Epithelial cell of esophagus (primary cell): ENCODE measurements at regions not wholly inside any gene's neighbourhood (a gene's known extent, or its start where the extent isn't known, plus 50 kb on each side); places are given as distances from the start of the nearest gene placed in this dataset.

Experiments
- DNase-seq: peaks from one replicate; pipeline ENCODE4 v3.0.0; 2010; ENCODE audit warnings: low read depth
- H3K4me3 ChIP-seq: 2 replicates; pipeline ENCODE4 v1.5.1; 2011; ENCODE audit warnings: mild to moderate bottlenecking, low read length, control low read depth
- TF ChIP-seq, protein P1 (sequence below): IDR thresholded peaks from 2 replicates; pipeline ENCODE4 v1.5.1; 2011; ENCODE audit warnings: low read depth, mild to moderate bottlenecking, low read length, control low read depth, inconsistent platforms; ENCODE audit not compliant: insufficient read depth; ENCODE audit errors: missing control alignments

DNA sequence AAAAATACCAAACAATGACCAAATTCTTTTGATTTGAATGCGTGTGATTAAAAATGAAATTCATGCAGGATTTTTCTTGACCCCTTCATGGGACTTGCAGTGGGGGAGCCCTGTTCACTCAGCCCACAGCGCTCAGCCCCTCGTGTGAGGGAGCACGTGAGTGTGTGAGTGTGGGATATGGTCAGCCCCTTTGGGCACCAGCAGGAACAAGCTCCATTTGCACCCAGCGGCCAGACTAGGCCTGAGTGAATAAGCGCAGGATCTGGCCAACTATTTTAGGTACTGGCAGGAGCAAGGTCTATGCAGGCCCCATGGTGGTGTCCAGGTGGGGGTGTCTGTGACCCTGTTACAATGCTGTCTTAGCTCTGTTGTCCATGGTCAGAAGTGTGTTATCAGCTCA, 1631.2 kb downstream of the BRINP3 start:
- DNase-seq: no peak
- TF ChIP-seq, protein P1, sequence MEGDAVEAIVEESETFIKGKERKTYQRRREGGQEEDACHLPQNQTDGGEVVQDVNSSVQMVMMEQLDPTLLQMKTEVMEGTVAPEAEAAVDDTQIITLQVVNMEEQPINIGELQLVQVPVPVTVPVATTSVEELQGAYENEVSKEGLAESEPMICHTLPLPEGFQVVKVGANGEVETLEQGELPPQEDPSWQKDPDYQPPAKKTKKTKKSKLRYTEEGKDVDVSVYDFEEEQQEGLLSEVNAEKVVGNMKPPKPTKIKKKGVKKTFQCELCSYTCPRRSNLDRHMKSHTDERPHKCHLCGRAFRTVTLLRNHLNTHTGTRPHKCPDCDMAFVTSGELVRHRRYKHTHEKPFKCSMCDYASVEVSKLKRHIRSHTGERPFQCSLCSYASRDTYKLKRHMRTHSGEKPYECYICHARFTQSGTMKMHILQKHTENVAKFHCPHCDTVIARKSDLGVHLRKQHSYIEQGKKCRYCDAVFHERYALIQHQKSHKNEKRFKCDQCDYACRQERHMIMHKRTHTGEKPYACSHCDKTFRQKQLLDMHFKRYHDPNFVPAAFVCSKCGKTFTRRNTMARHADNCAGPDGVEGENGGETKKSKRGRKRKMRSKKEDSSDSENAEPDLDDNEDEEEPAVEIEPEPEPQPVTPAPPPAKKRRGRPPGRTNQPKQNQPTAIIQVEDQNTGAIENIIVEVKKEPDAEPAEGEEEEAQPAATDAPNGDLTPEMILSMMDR: no peak
- H3K4me3 ChIP-seq: no peak overlapping the region

DNA sequence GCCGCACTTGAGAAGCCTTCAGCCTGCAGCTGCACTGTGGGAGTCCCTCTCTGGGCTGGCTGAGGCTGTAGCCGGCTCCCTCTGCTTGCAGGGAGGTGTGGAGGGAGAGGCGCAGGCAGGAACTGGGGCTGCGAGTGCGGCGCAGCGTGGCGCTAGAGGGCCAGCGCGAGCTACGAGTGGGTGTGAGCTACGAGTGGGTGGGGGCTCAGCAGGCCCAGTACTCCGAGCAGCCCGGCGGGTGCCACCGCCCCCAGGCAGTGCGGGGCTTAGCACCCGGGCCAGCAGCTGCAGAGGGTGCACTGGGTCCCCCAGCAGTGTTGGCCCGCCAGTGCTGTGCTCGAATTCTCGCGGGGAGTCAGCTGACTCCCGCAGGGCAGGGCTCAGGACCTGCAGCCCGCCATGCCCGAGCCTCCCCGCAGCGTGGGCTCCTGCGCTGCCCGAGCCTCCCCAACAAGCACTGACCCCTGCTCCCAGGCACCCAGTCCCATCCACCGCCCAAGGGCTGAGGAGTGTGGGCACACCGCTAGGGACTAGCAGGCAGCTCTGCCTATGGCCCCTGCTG, 1620.1 kb downstream of the BRINP3 start:
- no peak overlapping the region for H3K4me3 ChIP-seq
- no peak for DNase-seq
- TF ChIP-seq, protein P1: no peak

DNA sequence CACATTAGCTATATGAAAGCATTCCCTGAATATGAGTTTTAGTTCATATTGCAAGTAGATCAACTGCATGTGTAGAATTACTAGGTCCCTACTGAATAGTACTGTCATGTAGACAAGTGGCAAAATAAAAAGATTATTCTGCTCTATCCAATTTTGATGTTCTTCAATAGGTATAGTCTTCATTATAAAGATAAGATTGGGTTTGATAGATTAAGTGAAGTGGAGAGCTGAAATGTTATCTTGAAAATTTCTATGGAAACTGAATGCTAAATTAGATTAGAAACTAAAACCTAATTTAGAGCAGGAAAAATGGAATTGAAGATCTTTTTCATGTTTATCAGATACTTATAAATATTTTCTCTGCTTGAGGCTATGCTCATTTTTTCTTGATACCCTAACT, 1610.0 kb downstream of the BRINP3 start:
- TF ChIP-seq, protein P1: no peak
- H3K4me3 ChIP-seq: no peak overlapping the region
- DNase-seq: no peak

DNA sequence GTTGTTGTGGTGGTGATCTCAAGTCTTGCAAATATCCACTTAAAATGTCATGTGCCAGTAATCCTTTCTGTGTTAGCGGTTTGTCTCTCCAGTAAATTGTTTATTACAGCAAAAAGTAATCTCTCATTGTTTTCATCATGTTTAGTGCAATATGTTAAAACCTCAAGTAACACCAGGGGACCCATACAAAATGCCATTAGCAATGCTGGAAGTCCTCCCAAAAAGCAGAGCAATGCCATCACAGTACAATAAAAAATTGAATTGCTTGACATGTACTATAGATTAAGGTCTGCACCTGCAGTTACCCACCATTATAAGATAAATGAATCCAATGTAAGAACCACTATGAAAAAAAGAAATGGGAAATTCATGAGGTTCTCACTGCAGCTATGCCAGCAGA, 1606.5 kb downstream of the BRINP3 start:
- no peak for DNase-seq
- no peak overlapping the region for H3K4me3 ChIP-seq
- TF ChIP-seq, protein P1: no peak

DNA sequence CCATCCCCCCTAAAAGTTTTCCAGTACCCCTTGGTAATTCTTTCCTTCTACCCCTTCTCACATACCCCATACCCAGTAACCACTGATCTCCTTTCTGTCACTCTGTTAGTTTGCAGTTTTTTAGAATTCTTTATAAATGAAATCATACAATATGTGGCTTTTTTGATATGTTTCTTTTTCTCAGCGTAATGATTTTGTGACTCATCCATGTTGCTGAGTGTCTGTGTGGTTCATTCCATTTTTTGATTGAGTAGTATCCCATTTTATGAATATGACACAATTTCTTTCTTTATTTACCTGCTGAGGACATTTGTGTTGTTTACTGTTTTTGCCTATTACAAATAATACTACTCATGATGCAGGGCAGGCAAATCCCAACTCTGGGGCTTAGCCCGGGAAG, 1605.3 kb downstream of the BRINP3 start:
- TF ChIP-seq, protein P1: no peak
- H3K4me3 ChIP-seq: no peak overlapping the region
- DNase-seq: no peak

DNA sequence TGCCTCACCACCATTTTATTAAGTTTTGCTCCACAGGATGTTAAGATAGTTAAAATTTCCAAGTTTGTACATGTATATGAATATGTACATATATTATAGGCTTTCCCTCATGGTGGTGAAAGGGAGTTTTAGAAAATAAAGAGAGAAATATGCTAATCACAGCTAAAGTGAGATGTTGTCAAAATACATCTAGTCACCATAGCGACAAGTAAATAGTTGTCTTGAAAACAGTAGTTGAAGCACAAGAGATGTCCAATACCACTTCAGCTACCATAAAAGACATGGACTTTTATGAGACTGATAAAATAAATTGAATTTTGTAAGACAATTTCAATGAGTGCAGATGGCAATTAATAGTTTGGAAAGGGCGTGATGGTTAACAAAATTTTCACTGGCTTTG, 1600.0 kb downstream of the BRINP3 start:
- no peak for DNase-seq
- no peak overlapping the region for H3K4me3 ChIP-seq
- TF ChIP-seq, protein P1: no peak

DNA sequence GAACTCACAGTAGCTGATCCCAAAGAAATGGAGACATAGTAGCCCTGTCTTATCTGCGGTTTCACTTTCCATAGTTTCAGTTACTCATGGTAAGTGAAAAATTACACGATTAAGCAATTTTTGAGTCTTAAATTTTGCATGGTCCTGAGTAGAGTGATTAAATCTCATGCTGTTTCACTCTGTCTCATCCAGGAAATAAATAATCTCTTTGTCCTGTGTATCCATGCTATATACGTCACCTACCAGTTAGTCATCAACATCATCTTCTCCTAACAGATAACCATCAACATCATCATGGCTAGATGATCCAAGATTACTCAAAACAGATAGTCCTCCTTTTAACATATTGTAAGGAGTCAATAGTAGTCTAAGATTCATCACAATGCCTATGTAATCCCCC, 1589.3 kb downstream of the BRINP3 start:
- DNase-seq: no peak
- TF ChIP-seq, protein P1: no peak

More for the DNA sequence above, 1589.3 kb downstream of the BRINP3 start:
- no peak overlapping the region for H3K4me3 ChIP-seq
